ENCODE measurements at regions not wholly inside any gene's neighbourhood (a gene's known extent, or its start where the extent isn't known, plus 50 kb on each side); places are given as distances from the start of the nearest gene placed in this dataset.

GRCh38 chr2:64205415-64205814 lies 61.2 kb upstream of the PELI1 start:
- H3K9me3 Mint-ChIP-seq: no peaks in the 10 kb centered on the region
- H3K27me3 Mint-ChIP-seq (ENCODE audit: insufficient read depth, low read depth, poor library complexity): peaks cover 2% of the 10 kb centered on the region
- Histone ChIP-seq H3K79me2 (replicated peaks; ENCODE audit: insufficient read depth) (no peaks in the 10 kb centered on the region), H3F3A (replicated peaks; ENCODE audit: low read depth) (no peaks in the 10 kb centered on the region), H3K36me3 (ENCODE audit: insufficient read depth) (no peaks in the 10 kb centered on the region), H3K4me3 (no peak overlapping the region), H3K27ac (ENCODE audit: low read depth) (no peak overlapping the region; the same call in 1 of the 2 replicates), H3K4me2 (no peak overlapping the region), H4K20me1 (replicated peaks; ENCODE audit: insufficient read depth) (no peaks in the 10 kb centered on the region), H3K9me2 (ENCODE audit: insufficient read depth) (no peaks in the 10 kb centered on the region), H2AFZ (no peak overlapping the region), H3K4me1 (ENCODE audit: insufficient read depth) (peaks cover 18% of the 10 kb centered on the region), H3K27me3 (ENCODE audit: insufficient read depth) (no peaks in the 10 kb centered on the region)
- no peak for DNase-seq (ENCODE audit: low spot score)
- peaks cover 24% of the 10 kb centered on the region for H3K4me1 Mint-ChIP-seq
- H3K27ac Mint-ChIP-seq: no peak overlapping the region
- TF ChIP-seq ETS1 (IDR thresholded peaks at IDR 0.05) (no peak), EZH2phosphoT487 (IDR thresholded peaks at IDR 0.05; ENCODE audit: unreplicated experiment) (no peak), REST (IDR thresholded peaks at IDR 0.05; ENCODE audit: unreplicated experiment) (no peak), POLR2AphosphoS5 (IDR thresholded peaks at IDR 0.05; ENCODE audit: low read depth) (no peak), ZNF331 (CRISPR knock-in tag; IDR thresholded peaks at IDR 0.05; ENCODE audit: low read depth) (no peak), CREB1 (CRISPR knock-in tag; IDR thresholded peaks at IDR 0.05; ENCODE audit: low read depth) (no peak)
- TF ChIP-seq, protein P1, sequence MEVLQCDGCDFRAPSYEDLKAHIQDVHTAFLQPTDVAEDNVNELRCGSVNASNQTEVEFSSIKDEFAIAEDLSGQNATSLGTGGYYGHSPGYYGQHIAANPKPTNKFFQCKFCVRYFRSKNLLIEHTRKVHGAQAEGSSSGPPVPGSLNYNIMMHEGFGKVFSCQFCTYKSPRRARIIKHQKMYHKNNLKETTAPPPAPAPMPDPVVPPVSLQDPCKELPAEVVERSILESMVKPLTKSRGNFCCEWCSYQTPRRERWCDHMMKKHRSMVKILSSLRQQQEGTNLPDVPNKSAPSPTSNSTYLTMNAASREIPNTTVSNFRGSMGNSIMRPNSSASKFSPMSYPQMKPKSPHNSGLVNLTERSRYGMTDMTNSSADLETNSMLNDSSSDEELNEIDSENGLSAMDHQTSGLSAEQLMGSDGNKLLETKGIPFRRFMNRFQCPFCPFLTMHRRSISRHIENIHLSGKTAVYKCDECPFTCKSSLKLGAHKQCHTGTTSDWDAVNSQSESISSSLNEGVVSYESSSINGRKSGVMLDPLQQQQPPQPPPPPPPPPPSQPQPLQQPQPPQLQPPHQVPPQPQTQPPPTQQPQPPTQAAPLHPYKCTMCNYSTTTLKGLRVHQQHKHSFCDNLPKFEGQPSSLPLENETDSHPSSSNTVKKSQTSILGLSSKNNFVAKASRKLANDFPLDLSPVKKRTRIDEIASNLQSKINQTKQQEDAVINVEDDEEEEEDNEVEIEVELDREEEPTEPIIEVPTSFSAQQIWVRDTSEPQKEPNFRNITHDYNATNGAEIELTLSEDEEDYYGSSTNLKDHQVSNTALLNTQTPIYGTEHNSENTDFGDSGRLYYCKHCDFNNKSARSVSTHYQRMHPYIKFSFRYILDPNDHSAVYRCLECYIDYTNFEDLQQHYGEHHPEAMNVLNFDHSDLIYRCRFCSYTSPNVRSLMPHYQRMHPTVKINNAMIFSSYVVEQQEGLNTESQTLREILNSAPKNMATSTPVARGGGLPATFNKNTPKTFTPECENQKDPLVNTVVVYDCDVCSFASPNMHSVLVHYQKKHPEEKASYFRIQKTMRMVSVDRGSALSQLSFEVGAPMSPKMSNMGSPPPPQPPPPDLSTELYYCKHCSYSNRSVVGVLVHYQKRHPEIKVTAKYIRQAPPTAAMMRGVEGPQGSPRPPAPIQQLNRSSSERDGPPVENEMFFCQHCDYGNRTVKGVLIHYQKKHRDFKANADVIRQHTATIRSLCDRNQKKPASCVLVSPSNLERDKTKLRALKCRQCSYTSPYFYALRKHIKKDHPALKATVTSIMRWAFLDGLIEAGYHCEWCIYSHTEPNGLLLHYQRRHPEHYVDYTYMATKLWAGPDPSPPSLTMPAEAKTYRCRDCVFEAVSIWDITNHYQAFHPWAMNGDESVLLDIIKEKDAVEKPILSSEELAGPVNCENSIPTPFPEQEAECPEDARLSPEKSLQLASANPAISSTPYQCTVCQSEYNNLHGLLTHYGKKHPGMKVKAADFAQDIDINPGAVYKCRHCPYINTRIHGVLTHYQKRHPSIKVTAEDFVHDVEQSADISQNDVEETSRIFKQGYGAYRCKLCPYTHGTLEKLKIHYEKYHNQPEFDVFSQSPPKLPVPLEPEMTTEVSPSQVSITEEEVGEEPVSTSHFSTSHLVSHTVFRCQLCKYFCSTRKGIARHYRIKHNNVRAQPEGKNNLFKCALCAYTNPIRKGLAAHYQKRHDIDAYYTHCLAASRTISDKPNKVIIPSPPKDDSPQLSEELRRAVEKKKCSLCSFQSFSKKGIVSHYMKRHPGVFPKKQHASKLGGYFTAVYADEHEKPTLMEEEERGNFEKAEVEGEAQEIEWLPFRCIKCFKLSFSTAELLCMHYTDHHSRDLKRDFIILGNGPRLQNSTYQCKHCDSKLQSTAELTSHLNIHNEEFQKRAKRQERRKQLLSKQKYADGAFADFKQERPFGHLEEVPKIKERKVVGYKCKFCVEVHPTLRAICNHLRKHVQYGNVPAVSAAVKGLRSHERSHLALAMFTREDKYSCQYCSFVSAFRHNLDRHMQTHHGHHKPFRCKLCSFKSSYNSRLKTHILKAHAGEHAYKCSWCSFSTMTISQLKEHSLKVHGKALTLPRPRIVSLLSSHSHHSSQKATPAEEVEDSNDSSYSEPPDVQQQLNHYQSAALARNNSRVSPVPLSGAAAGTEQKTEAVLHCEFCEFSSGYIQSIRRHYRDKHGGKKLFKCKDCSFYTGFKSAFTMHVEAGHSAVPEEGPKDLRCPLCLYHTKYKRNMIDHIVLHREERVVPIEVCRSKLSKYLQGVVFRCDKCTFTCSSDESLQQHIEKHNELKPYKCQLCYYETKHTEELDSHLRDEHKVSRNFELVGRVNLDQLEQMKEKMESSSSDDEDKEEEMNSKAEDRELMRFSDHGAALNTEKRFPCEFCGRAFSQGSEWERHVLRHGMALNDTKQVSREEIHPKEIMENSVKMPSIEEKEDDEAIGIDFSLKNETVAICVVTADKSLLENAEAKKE (CRISPR knock-in tag; IDR thresholded peaks at IDR 0.05): no peak
- no peak overlapping the region; the same call in 2 of the 3 replicates for H3K4me3 Mint-ChIP-seq
- no peak for ATAC-seq
- no peaks in the 10 kb centered on the region for H3K36me3 Mint-ChIP-seq (ENCODE audit: low read depth)

Data from GM23338 (cell line).